ENCODE measurements at regions not wholly inside any gene's neighbourhood (a gene's known extent, or its start where the extent isn't known, plus 50 kb on each side); places are given as distances from the start of the nearest gene placed in this dataset.
A peak's percentile ranks its signal among the peaks of the same experiment; 100 is the strongest.
"Not testable (repeated sequence)": the region's sequence is repeated elsewhere in the genome, so short reads cannot be mapped to it uniquely, and the experiment has no call there.

- DNase-seq (ENCODE audit: low read depth): peak; percentile 74
- H3K4me3 ChIP-seq (ENCODE audit: low read depth, low read length): no peak overlapping the region
- TF ChIP-seq, protein P1, sequence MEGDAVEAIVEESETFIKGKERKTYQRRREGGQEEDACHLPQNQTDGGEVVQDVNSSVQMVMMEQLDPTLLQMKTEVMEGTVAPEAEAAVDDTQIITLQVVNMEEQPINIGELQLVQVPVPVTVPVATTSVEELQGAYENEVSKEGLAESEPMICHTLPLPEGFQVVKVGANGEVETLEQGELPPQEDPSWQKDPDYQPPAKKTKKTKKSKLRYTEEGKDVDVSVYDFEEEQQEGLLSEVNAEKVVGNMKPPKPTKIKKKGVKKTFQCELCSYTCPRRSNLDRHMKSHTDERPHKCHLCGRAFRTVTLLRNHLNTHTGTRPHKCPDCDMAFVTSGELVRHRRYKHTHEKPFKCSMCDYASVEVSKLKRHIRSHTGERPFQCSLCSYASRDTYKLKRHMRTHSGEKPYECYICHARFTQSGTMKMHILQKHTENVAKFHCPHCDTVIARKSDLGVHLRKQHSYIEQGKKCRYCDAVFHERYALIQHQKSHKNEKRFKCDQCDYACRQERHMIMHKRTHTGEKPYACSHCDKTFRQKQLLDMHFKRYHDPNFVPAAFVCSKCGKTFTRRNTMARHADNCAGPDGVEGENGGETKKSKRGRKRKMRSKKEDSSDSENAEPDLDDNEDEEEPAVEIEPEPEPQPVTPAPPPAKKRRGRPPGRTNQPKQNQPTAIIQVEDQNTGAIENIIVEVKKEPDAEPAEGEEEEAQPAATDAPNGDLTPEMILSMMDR (conservative IDR thresholded peaks at IDR 0.05; ENCODE audit: low read depth, low read length): no peak
Measured at GRCh38 chr5:8729437-8729836, 816.4 kb downstream of the SEMA5A start.

DNA sequence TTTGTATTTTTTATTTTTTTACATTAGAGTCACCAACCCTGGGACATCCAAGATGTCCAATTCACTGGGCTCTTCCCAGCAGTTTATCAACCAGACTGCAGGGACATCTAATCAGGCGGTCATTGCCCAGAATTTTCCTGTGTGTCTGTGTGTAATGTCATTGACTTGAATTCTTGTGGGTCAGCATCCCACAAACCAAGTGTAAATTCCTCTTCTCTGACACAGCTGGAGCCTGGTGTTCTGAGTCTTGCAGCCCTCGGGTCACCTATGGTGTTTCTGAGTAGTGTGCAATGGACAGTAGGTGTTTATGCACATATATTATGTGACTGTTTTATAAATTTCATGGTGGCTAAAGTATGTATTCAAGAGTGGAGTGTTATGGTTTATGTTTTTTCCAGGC lies 815.7 kb downstream of the SEMA5A start:
- TF ChIP-seq, protein P1 (conservative IDR thresholded peaks at IDR 0.05; ENCODE audit: low read depth, low read length): no peak
- H3K4me3 ChIP-seq (ENCODE audit: low read depth, low read length): no peak overlapping the region
- DNase-seq (ENCODE audit: low read depth): peak; percentile 83

DNA sequence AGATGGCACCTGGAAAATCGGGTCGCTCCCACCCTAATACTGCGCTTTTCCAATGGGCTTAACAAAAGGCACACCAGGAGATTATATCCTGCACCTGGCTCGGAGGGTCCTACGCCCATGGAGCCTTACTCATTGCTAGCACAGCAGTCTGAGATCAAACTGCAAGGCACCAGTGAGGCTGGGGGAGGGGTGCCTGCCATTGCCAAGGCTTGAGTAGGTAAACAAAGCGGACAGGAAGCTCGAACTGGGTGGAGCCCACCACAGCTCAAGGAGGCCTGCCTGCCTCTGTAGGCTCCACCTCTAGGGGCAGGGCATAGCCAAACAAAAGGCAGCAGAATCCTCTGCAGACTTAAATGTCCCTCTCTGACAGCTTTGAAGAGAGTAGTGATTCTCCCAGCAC lies 814.8 kb downstream of the SEMA5A start:
- H3K4me3 ChIP-seq (ENCODE audit: low read depth, low read length); DNase-seq (ENCODE audit: low read depth): not testable (repeated sequence)

DNA sequence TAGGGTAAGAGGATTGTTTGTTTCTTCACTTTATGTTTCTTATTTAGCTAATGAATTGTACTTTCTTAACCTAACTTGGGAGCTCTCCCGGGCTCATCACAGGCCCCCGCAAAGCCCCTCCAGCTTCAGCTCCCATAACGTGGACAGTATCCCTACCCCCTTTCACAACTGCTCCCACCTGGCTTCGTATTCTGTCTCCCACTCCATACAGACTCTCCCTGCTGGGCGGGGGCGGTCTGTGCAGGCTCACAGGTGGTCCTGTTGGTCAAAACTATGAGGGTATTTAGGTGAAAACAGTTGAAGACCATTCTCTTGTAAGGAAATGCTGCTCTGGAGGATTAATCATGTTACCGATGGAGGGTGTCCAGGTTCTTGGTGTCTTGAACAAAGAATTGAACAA lies 805.3 kb downstream of the SEMA5A start:
- DNase-seq (ENCODE audit: low read depth): no peak
- no peak overlapping the region for H3K4me3 ChIP-seq (ENCODE audit: low read depth, low read length)
- TF ChIP-seq, protein P1 (conservative IDR thresholded peaks at IDR 0.05; ENCODE audit: low read depth, low read length): no peak

- peak; percentile 28 for DNase-seq (ENCODE audit: low read depth)
Measured at GRCh38 chr5:8749556-8749955, 796.3 kb downstream of the SEMA5A start.

GRCh38 chr5:8750100-8750499 lies 795.8 kb downstream of the SEMA5A start:
- TF ChIP-seq, protein P1 (conservative IDR thresholded peaks at IDR 0.05; ENCODE audit: low read depth, low read length): no peak
- no peak overlapping the region for H3K4me3 ChIP-seq (ENCODE audit: low read depth, low read length)
- no peak for DNase-seq (ENCODE audit: low read depth)

More at GRCh38 chr5:8749556-8749955, 796.3 kb downstream of the SEMA5A start:
- H3K4me3 ChIP-seq (ENCODE audit: low read depth, low read length): no peak overlapping the region
- TF ChIP-seq, protein P1 (conservative IDR thresholded peaks at IDR 0.05; ENCODE audit: low read depth, low read length): no peak

- DNase-seq (ENCODE audit: low read depth): no peak
- no peak overlapping the region for H3K4me3 ChIP-seq (ENCODE audit: low read depth, low read length)
- TF ChIP-seq, protein P1 (conservative IDR thresholded peaks at IDR 0.05; ENCODE audit: low read depth, low read length): no peak
Measured at GRCh38 chr5:8751971-8752370, 793.9 kb downstream of the SEMA5A start.

- H3K4me3 ChIP-seq (ENCODE audit: low read depth, low read length): no peak overlapping the region
- DNase-seq (ENCODE audit: low read depth): no peak
- TF ChIP-seq, protein P1 (conservative IDR thresholded peaks at IDR 0.05; ENCODE audit: low read depth, low read length): peak; percentile 41
Measured at GRCh38 chr5:8752595-8752994, 793.3 kb downstream of the SEMA5A start.

Data from choroid plexus epithelial cell (primary cell).